ENCODE measurements at regions not wholly inside any gene's neighbourhood (a gene's known extent, or its start where the extent isn't known, plus 50 kb on each side); places are given as distances from the start of the nearest gene placed in this dataset.

DNA sequence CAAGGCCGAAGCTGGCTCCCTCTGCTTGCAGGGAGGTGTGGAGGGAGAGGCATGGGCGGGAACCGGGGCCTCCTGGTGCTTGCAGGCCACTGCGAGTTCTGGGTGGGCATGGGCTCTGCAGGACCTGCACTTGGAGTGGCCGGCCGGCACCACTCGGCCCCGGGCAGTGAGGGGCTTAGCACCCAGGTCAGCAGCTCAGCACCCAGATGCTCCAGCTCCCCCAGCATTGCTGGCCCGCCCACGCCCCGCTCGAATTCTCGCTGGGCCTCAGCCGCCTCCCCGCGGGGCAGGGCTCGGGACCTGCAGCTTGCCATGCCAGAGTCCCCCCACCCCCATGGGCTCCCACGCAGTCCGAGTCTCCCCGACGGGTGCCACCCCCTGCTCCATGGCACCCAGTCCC is 176.2 kb upstream of the FAM98A start:
- no peak for DNase-seq
- H3K27me3 Mint-ChIP-seq (ENCODE audit: insufficient read depth, unreplicated experiment), result peaks cover under 1% of the 10 kb centered on the region
- no peaks in the 10 kb centered on the region for H3K36me3 Mint-ChIP-seq (ENCODE audit: insufficient read depth, unreplicated experiment)
- H3K4me1 ChIP-seq, result no peaks in the 10 kb centered on the region
- CTCF ChIA-PET, result no interaction called here
- no peak overlapping the region for H3K27ac Mint-ChIP-seq (ENCODE audit: unreplicated experiment)
- no peaks in the 10 kb centered on the region for H3K9me3 Mint-ChIP-seq (ENCODE audit: unreplicated experiment)
- H3K9me3 ChIP-seq, result no peaks in the 10 kb centered on the region
- H3K4me3 Mint-ChIP-seq (ENCODE audit: unreplicated experiment), result no peak overlapping the region
- intact Hi-C loops (cut with micrococcal nuclease; ENCODE audit: unreplicated experiment), result no loop called here
- POLR2A ChIA-PET, result no interaction called here
- TF ChIP-seq, protein P1, sequence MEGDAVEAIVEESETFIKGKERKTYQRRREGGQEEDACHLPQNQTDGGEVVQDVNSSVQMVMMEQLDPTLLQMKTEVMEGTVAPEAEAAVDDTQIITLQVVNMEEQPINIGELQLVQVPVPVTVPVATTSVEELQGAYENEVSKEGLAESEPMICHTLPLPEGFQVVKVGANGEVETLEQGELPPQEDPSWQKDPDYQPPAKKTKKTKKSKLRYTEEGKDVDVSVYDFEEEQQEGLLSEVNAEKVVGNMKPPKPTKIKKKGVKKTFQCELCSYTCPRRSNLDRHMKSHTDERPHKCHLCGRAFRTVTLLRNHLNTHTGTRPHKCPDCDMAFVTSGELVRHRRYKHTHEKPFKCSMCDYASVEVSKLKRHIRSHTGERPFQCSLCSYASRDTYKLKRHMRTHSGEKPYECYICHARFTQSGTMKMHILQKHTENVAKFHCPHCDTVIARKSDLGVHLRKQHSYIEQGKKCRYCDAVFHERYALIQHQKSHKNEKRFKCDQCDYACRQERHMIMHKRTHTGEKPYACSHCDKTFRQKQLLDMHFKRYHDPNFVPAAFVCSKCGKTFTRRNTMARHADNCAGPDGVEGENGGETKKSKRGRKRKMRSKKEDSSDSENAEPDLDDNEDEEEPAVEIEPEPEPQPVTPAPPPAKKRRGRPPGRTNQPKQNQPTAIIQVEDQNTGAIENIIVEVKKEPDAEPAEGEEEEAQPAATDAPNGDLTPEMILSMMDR (IDR thresholded peaks at IDR 0.05; ENCODE audit: insufficient read depth in 1 of 2, low read depth in 1 of 2, low read length in 1 of 2, severe bottlenecking in 1 of 2, unreplicated experiment in 1 of 2), result no peak
- no TSS peak for BruUV-seq (replicated peaks)
- no peaks in the 10 kb centered on the region for H3K36me3 ChIP-seq (ENCODE audit: control insufficient read depth, insufficient read depth, low read length)
- no peak overlapping the region for H3K4me3 ChIP-seq (ENCODE audit: low read depth, low read length)
- no peaks in the 10 kb centered on the region for H3K27me3 ChIP-seq (replicated peaks; ENCODE audit: control insufficient read depth, insufficient read depth, low read length)
- H3K4me1 Mint-ChIP-seq (ENCODE audit: low read depth, unreplicated experiment), result no peaks in the 10 kb centered on the region

- no peaks in the 10 kb centered on the region for H3K4me1 Mint-ChIP-seq (ENCODE audit: low read depth, unreplicated experiment)
- no TSS peak for BruUV-seq (replicated peaks)
Observed at GRCh38 chr2:33770023-33770422, 170.9 kb upstream of the FAM98A start.

GRCh38 chr2:33766175-33766574 is 167.1 kb upstream of the FAM98A start:
- H3K27me3 Mint-ChIP-seq (ENCODE audit: insufficient read depth, unreplicated experiment), result peaks cover 5% of the 10 kb centered on the region
- no peaks in the 10 kb centered on the region for H3K4me1 ChIP-seq
- no peaks in the 10 kb centered on the region for H3K27me3 ChIP-seq (replicated peaks; ENCODE audit: control insufficient read depth, insufficient read depth, low read length)
- intact Hi-C loops (cut with micrococcal nuclease; ENCODE audit: unreplicated experiment), result no loop called here
- no peak for DNase-seq
- H3K9me3 ChIP-seq, result no peaks in the 10 kb centered on the region
- no peaks in the 10 kb centered on the region for H3K36me3 ChIP-seq (ENCODE audit: control insufficient read depth, insufficient read depth, low read length)
- H3K4me1 Mint-ChIP-seq (ENCODE audit: low read depth, unreplicated experiment), result no peaks in the 10 kb centered on the region
- H3K27ac Mint-ChIP-seq (ENCODE audit: unreplicated experiment), result no peak overlapping the region
- no peaks in the 10 kb centered on the region for H3K36me3 Mint-ChIP-seq (ENCODE audit: insufficient read depth, unreplicated experiment)
- CTCF ChIA-PET, result no interaction called here
- BruUV-seq (replicated peaks), result no TSS peak
- POLR2A ChIA-PET, result no interaction called here
- H3K9me3 Mint-ChIP-seq (ENCODE audit: unreplicated experiment), result peaks cover 9% of the 10 kb centered on the region
- TF ChIP-seq, protein P1 (IDR thresholded peaks at IDR 0.05; ENCODE audit: insufficient read depth in 1 of 2, low read depth in 1 of 2, low read length in 1 of 2, severe bottlenecking in 1 of 2, unreplicated experiment in 1 of 2), result no peak
- no peak overlapping the region for H3K4me3 ChIP-seq (ENCODE audit: low read depth, low read length)
- no peak overlapping the region for H3K4me3 Mint-ChIP-seq (ENCODE audit: unreplicated experiment)

More at GRCh38 chr2:33770023-33770422, 170.9 kb upstream of the FAM98A start:
- Histone ChIP-seq H3K4me1 (no peaks in the 10 kb centered on the region), H3K27me3 (replicated peaks; ENCODE audit: control insufficient read depth, insufficient read depth, low read length) (no peaks in the 10 kb centered on the region), H3K4me3 (ENCODE audit: low read depth, low read length) (no peak overlapping the region), H3K9me3 (no peaks in the 10 kb centered on the region), H3K36me3 (ENCODE audit: control insufficient read depth, insufficient read depth, low read length) (no peaks in the 10 kb centered on the region)
- no peak for DNase-seq
- no peaks in the 10 kb centered on the region for H3K9me3 Mint-ChIP-seq (ENCODE audit: unreplicated experiment)
- no peak overlapping the region for H3K4me3 Mint-ChIP-seq (ENCODE audit: unreplicated experiment)
- CTCF ChIA-PET, result no interaction called here
- TF ChIP-seq, protein P1 (IDR thresholded peaks at IDR 0.05; ENCODE audit: insufficient read depth in 1 of 2, low read depth in 1 of 2, low read length in 1 of 2, severe bottlenecking in 1 of 2, unreplicated experiment in 1 of 2), result no peak
- intact Hi-C loops (cut with micrococcal nuclease; ENCODE audit: unreplicated experiment), result no loop called here
- H3K27ac Mint-ChIP-seq (ENCODE audit: unreplicated experiment), result no peak overlapping the region
- POLR2A ChIA-PET, result no interaction called here
- peaks cover 5% of the 10 kb centered on the region for H3K27me3 Mint-ChIP-seq (ENCODE audit: insufficient read depth, unreplicated experiment)
- no peaks in the 10 kb centered on the region for H3K36me3 Mint-ChIP-seq (ENCODE audit: insufficient read depth, unreplicated experiment)

Data from Caco-2 (cell line).